ENCODE measurements at regions not wholly inside any gene's neighbourhood (a gene's known extent, or its start where the extent isn't known, plus 50 kb on each side); places are given as distances from the start of the nearest gene placed in this dataset.

DNA sequence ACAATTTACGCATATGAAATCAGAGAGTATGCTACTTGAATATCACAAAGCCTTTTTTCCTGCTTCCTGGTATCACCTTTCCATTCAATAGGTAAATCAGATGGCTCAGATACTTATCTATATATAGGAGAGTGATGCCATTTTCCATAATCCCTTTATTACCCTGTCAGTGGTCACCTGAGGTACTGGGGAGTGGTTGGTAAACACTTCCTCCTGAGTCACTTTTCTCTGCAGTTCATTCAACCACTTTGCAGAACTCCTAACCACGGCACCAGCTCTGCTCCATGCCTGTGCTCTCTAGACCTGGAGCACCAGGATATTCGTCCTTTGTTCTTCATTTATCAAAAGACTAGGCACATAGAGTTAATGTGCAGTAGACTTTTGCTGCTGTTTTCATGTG lies 748.5 kb upstream of the KLHL1 start:
- TF ChIP-seq, protein P1, sequence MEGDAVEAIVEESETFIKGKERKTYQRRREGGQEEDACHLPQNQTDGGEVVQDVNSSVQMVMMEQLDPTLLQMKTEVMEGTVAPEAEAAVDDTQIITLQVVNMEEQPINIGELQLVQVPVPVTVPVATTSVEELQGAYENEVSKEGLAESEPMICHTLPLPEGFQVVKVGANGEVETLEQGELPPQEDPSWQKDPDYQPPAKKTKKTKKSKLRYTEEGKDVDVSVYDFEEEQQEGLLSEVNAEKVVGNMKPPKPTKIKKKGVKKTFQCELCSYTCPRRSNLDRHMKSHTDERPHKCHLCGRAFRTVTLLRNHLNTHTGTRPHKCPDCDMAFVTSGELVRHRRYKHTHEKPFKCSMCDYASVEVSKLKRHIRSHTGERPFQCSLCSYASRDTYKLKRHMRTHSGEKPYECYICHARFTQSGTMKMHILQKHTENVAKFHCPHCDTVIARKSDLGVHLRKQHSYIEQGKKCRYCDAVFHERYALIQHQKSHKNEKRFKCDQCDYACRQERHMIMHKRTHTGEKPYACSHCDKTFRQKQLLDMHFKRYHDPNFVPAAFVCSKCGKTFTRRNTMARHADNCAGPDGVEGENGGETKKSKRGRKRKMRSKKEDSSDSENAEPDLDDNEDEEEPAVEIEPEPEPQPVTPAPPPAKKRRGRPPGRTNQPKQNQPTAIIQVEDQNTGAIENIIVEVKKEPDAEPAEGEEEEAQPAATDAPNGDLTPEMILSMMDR (IDR thresholded peaks at IDR 0.05; ENCODE audit: poor library complexity, severe bottlenecking) = no peak
- no peak for TF ChIP-seq EP300 (conservative IDR thresholded peaks at IDR 0.05; ENCODE audit: poor library complexity, severe bottlenecking)
- TF ChIP-seq, protein P2, sequence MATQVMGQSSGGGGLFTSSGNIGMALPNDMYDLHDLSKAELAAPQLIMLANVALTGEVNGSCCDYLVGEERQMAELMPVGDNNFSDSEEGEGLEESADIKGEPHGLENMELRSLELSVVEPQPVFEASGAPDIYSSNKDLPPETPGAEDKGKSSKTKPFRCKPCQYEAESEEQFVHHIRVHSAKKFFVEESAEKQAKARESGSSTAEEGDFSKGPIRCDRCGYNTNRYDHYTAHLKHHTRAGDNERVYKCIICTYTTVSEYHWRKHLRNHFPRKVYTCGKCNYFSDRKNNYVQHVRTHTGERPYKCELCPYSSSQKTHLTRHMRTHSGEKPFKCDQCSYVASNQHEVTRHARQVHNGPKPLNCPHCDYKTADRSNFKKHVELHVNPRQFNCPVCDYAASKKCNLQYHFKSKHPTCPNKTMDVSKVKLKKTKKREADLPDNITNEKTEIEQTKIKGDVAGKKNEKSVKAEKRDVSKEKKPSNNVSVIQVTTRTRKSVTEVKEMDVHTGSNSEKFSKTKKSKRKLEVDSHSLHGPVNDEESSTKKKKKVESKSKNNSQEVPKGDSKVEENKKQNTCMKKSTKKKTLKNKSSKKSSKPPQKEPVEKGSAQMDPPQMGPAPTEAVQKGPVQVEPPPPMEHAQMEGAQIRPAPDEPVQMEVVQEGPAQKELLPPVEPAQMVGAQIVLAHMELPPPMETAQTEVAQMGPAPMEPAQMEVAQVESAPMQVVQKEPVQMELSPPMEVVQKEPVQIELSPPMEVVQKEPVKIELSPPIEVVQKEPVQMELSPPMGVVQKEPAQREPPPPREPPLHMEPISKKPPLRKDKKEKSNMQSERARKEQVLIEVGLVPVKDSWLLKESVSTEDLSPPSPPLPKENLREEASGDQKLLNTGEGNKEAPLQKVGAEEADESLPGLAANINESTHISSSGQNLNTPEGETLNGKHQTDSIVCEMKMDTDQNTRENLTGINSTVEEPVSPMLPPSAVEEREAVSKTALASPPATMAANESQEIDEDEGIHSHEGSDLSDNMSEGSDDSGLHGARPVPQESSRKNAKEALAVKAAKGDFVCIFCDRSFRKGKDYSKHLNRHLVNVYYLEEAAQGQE (IDR thresholded peaks at IDR 0.05; ENCODE audit: borderline replicate concordance) = no peak
- no peak for TF ChIP-seq EZH2 (IDR thresholded peaks at IDR 0.05; ENCODE audit: borderline replicate concordance, insufficient read depth, low read length, poor library complexity, severe bottlenecking)

Measured in neural cell (in vitro differentiated cells).